ENCODE measurements at regions not wholly inside any gene's neighbourhood (a gene's known extent, or its start where the extent isn't known, plus 50 kb on each side); places are given as distances from the start of the nearest gene placed in this dataset.

DNA sequence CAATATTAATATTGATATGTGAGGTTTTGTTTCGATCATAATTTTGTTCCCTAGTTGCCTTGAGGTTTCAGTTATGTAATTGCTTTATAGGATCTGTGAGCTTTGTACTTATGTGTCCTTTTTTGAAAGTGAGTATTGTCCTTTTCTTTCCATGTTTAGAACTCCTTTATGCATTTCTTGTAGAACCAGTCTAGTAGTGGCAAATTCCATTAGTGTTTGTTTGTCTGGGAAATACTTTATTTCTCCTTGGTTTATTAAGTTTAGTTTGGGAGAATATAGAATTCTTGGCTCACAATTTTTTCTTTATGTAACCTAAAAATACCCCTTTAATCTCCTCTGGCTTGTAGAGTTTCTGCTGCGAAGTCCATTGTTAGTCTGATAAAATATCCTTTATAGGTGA, 127.5 kb upstream of the KITLG start:
- TF ChIP-seq, protein P1, sequence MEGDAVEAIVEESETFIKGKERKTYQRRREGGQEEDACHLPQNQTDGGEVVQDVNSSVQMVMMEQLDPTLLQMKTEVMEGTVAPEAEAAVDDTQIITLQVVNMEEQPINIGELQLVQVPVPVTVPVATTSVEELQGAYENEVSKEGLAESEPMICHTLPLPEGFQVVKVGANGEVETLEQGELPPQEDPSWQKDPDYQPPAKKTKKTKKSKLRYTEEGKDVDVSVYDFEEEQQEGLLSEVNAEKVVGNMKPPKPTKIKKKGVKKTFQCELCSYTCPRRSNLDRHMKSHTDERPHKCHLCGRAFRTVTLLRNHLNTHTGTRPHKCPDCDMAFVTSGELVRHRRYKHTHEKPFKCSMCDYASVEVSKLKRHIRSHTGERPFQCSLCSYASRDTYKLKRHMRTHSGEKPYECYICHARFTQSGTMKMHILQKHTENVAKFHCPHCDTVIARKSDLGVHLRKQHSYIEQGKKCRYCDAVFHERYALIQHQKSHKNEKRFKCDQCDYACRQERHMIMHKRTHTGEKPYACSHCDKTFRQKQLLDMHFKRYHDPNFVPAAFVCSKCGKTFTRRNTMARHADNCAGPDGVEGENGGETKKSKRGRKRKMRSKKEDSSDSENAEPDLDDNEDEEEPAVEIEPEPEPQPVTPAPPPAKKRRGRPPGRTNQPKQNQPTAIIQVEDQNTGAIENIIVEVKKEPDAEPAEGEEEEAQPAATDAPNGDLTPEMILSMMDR (conservative IDR thresholded peaks at IDR 0.05; ENCODE audit: low read depth) = no peak
- ChIA-PET POLR2A (ENCODE audit: low non-redundant PET) (no interaction called here), CTCF (interaction anchor here (0.7 kb wide), 1 partner anchor 739 kb away, joined by 5 read pairs; no protein-coding TSS in a partner anchor)

DNA sequence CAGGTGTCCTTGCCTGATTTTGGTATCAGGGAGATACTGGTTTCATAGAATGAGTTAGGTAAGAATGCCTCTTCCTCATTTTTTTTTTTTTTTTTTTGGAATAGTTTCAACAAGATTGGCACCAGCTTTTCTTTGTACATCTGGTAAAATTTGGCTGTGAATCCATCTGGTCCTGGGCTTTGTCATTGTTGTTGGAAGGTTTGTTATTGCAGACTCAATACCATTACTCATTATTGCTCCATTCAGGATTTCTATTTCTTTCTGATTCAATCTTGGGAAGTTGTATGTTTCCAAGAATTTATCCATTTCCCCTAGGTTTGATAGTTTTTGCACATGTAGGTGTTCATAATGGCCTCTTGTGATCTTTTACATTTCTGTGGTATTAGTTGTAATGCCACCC, 126.0 kb upstream of the KITLG start:
- H3K27ac ChIP-seq = no peak overlapping the region
- CTCF ChIA-PET = interaction anchor here (0.6 kb wide), 1 partner anchor 596 kb away, joined by 3 read pairs; no protein-coding TSS in a partner anchor
- TF ChIP-seq, protein P1 (conservative IDR thresholded peaks at IDR 0.05; ENCODE audit: low read depth) = no peak
- POLR2A ChIA-PET (ENCODE audit: low non-redundant PET) = no interaction called here
- no peak for DNase-seq (ENCODE audit: low spot score)

More for the DNA sequence above, 127.5 kb upstream of the KITLG start:
- no peak for DNase-seq (ENCODE audit: low spot score)
- H3K27ac ChIP-seq = no peak overlapping the region

DNA sequence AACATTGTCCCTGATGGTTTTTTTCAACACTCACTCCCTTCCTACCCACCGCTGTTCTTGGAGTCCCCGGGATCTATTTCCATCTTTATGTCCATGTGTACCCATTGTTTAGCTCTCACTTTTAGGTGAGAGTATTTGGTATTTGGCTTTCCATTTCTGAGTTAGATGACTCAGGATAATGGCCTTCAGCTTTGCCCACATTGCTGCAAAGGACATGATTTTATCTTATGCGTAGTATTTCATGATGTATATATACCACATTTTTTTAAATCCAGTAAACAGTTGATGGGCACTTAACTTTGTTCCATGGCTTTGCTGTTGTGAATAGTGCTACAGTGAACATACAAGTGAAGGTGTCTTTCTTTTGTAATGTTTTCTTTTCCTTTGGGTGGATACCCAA, 123.5 kb upstream of the KITLG start:
- H3K27ac ChIP-seq = no peak overlapping the region
- TF ChIP-seq, protein P1 (conservative IDR thresholded peaks at IDR 0.05; ENCODE audit: low read depth) = no peak
- DNase-seq (ENCODE audit: low spot score) = no peak
- ChIA-PET CTCF (no interaction called here), POLR2A (ENCODE audit: low non-redundant PET) (no interaction called here)

DNA sequence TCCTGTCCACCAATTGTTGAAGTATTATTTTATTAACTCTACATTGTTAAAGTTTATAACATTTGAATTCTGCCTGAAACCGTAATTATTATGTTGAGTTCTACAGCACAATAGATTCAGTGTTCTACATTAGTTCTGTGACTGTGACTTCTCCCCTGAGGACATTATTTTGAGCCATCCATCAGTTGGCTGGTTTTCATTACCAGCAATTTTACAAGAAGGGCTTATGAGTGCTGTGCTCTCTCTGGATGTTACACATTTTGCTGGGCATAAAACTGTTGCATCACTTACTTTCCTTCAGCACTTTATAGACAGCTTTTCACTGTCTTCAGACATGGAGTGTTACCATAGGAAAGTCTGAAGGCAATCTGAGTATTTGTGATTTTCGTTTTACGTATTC, 118.2 kb upstream of the KITLG start:
- ChIA-PET CTCF (interaction anchor here (0.6 kb wide), 1 partner anchor 66 kb away, joined by 3 read pairs; no protein-coding TSS in a partner anchor), POLR2A (ENCODE audit: low non-redundant PET) (no interaction called here)
- DNase-seq (ENCODE audit: low spot score) = no peak
- no peak overlapping the region for H3K27ac ChIP-seq
- TF ChIP-seq, protein P1 (conservative IDR thresholded peaks at IDR 0.05; ENCODE audit: low read depth) = no peak

DNA sequence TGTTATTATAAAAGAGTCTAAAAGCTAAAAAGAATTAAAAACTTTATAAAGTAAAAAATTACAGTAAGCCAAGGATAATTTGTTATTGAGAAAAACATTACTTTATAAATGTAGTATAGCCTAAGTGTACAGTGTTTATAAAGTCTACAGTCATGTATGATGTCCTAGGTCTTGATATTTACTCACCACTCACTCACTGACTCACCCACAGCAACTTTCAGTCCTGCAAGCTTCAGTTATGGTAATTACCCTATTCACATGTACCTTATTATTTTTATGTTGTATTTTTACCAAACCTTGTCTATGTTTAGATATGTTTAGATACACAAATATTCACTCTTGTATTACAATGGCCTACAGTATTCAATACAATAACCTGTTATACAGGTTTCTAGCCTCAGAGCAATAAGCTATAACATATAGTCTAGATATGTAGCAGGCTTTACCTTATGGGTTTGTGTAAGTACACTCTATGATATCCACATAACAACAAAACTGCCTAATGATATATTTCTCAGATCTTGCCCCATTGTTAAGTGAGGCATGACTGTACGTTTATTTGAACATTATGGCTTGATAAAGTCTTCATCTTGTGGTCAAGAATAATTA, 113.7 kb upstream of the KITLG start:
- CTCF ChIA-PET = no interaction called here
- no peak for DNase-seq (ENCODE audit: low spot score)
- TF ChIP-seq, protein P1 (conservative IDR thresholded peaks at IDR 0.05; ENCODE audit: low read depth) = no peak
- POLR2A ChIA-PET (ENCODE audit: low non-redundant PET) = no interaction called here
- no peak overlapping the region for H3K27ac ChIP-seq

DNA sequence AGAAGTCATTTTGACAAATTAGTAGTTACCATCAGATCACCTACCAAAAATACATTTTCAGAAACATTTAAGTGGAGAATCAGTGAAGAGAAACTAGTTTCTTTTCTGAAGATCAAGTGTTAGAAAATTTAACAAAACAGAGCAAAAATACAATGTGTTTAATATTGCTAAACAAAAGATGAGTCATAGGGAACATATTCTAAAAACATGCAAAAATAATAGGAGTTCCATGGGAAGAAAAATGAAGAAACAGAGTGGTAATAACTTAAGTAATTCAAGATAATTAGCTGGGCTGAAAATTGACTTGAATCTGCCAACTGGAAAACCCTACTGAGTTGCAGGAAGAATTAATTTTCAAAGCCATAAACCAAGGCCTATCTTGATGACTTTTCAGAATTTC, 111.5 kb upstream of the KITLG start:
- TF ChIP-seq, protein P1 (conservative IDR thresholded peaks at IDR 0.05; ENCODE audit: low read depth) = no peak
- H3K27ac ChIP-seq = no peak overlapping the region
- CTCF ChIA-PET = no interaction called here
- POLR2A ChIA-PET (ENCODE audit: low non-redundant PET) = no interaction called here
- no peak for DNase-seq (ENCODE audit: low spot score)
